MCF 10A (cell line): ENCODE measurements at regions not wholly inside any gene's neighbourhood (a gene's known extent, or its start where the extent isn't known, plus 50 kb on each side); places are given as distances from the start of the nearest gene placed in this dataset.
A peak's percentile ranks its signal among the peaks of the same experiment; 100 is the strongest.

Experiments used
- BruUV-seq: library from RNA; stranded (reverse); fragments of 400-500 nt; replicated peaks from 2 replicates; lab custom pipeline; 2021; lab: Mats Ljungman, UMichigan
- CTCF ChIA-PET: fragments of 300-600 bp; sonication (Branson Sonifier 250); formaldehyde crosslinking; extraction: SDS; loops from one replicate; lab custom pipeline; 2021; ENCODE audit warnings: antibody characterized with exemption, inconsistent platforms; lab: Yijun Ruan, JAX
- POLR2A ChIA-PET: fragments of 300-600, 350-650 bp; sonication (Branson Sonifier 250); formaldehyde crosslinking; extraction: SDS; loops from one replicate; lab custom pipeline; 2020; ENCODE audit warnings: antibody characterized with exemption, inconsistent platforms; lab: Yijun Ruan, JAX
- DNase-seq: peaks from one replicate; pipeline ENCODE4 v3.0.0-alpha.2; 2018; ENCODE audit not compliant: unreplicated experiment
- H3K27ac Mint-ChIP-seq: one replicate; pipeline ENCODE4 v1.8.0; 2022; ENCODE audit warnings: mild to moderate bottlenecking, low read depth, mixed read lengths; ENCODE audit not compliant: unreplicated experiment
- H3K27me3 Mint-ChIP-seq: one replicate; pipeline ENCODE4 v1.8.0; 2022; ENCODE audit warnings: mixed read lengths; ENCODE audit not compliant: insufficient read depth, unreplicated experiment
- H3K36me3 Mint-ChIP-seq: one replicate; pipeline ENCODE4 v1.8.0; 2022; ENCODE audit warnings: mild to moderate bottlenecking, moderate library complexity, mixed read lengths; ENCODE audit not compliant: insufficient read depth, unreplicated experiment
- H3K4me1 Mint-ChIP-seq: one replicate; pipeline ENCODE4 v1.8.0; 2022; ENCODE audit warnings: mixed read lengths; ENCODE audit not compliant: insufficient read depth, unreplicated experiment
- H3K4me3 Mint-ChIP-seq: one replicate; pipeline ENCODE4 v1.8.0; 2022; ENCODE audit warnings: mild to moderate bottlenecking, moderate library complexity, mixed read lengths; ENCODE audit not compliant: unreplicated experiment
- H3K9me3 Mint-ChIP-seq: one replicate; pipeline ENCODE4 v1.8.0; 2022; ENCODE audit warnings: mixed read lengths; ENCODE audit not compliant: unreplicated experiment
- CTCF ChIP-seq: fragments of 200-600 bp; IDR thresholded peaks from one replicate; pipeline ENCODE4 v1.8.0; 2022; ENCODE audit warnings: antibody characterized with exemption, mild to moderate bottlenecking; ENCODE audit not compliant: unreplicated experiment
- intact Hi-C: fragments of 100-400 bp; cut with micrococcal nuclease; formaldehyde crosslinking; loops from 2 replicates; pipeline ENCODE4 v1.14.1; 2022

- peaks cover 22% of the 10 kb centered on the region for H3K36me3 Mint-ChIP-seq
- intact Hi-C loops = no loop called here
- H3K4me1 Mint-ChIP-seq = no peaks in the 10 kb centered on the region
- no peaks in the 10 kb centered on the region for H3K9me3 Mint-ChIP-seq
- no peak for DNase-seq
- ChIA-PET CTCF (interaction anchor here (1.7 kb wide), 1 partner anchor 10 kb away, joined by 6 read pairs; no protein-coding TSS in a partner anchor), POLR2A (interaction anchor here (0.5 kb wide), 1 partner anchor 487 kb away, joined by 3 read pairs; no protein-coding TSS in a partner anchor)
- no peak overlapping the region for H3K4me3 Mint-ChIP-seq
- TF ChIP-seq CTCF = no peak
- no TSS peak for BruUV-seq
- no peak overlapping the region for H3K27ac Mint-ChIP-seq
- no peaks in the 10 kb centered on the region for H3K27me3 Mint-ChIP-seq
Measured at GRCh38 chr6:159623156-159623555, 69.9 kb downstream of the SOD2 start.

- intact Hi-C loops = no loop called here
- CTCF ChIA-PET = interaction anchor here (0.7 to 1.3 kb wide), 3 partner anchors 11 to 13 kb away, joined by 3 to 4 read pairs (median 3); no protein-coding TSS in a partner anchor
Measured at GRCh38 chr6:159620947-159621346, 72.1 kb downstream of the SOD2 start.

GRCh38 chr6:159617444-159617843 is 75.6 kb downstream of the SOD2 start:
- Mint-ChIP-seq H3K4me3 (no peak overlapping the region), H3K27ac (no peak overlapping the region), H3K4me1 (no peaks in the 10 kb centered on the region), H3K36me3 (peaks cover 24% of the 10 kb centered on the region), H3K27me3 (no peaks in the 10 kb centered on the region), H3K9me3 (no peaks in the 10 kb centered on the region)
- DNase-seq = no peak
- ChIA-PET POLR2A (no interaction called here), CTCF (interaction anchor here (1.3 kb wide), 1 partner anchor 16 kb away, joined by 3 read pairs; no protein-coding TSS in a partner anchor)
- intact Hi-C loops = no loop called here
- BruUV-seq = no TSS peak
- TF ChIP-seq CTCF = no peak

More at GRCh38 chr6:159620947-159621346, 72.1 kb downstream of the SOD2 start:
- no peaks in the 10 kb centered on the region for H3K9me3 Mint-ChIP-seq
- H3K27ac Mint-ChIP-seq = peak overlapping the region; percentile 30
- H3K4me1 Mint-ChIP-seq = no peaks in the 10 kb centered on the region
- no peak for DNase-seq
- H3K4me3 Mint-ChIP-seq = no peak overlapping the region
- H3K36me3 Mint-ChIP-seq = peaks cover 30% of the 10 kb centered on the region
- BruUV-seq = no TSS peak
- H3K27me3 Mint-ChIP-seq = no peaks in the 10 kb centered on the region
- POLR2A ChIA-PET = no interaction called here
- no peak for TF ChIP-seq CTCF

- BruUV-seq = no TSS peak
- Mint-ChIP-seq H3K27me3 (no peaks in the 10 kb centered on the region), H3K4me3 (no peak overlapping the region), H3K4me1 (no peaks in the 10 kb centered on the region), H3K9me3 (no peaks in the 10 kb centered on the region), H3K27ac (no peak overlapping the region), H3K36me3 (peaks cover 26% of the 10 kb centered on the region)
- TF ChIP-seq CTCF = no peak
- DNase-seq = no peak
- POLR2A ChIA-PET = no interaction called here
- intact Hi-C loops = no loop called here
- CTCF ChIA-PET = interaction anchor here (1.3 kb wide), 1 partner anchor 15 kb away, joined by 3 read pairs; no protein-coding TSS in a partner anchor
Measured at GRCh38 chr6:159616456-159616855, 76.6 kb downstream of the SOD2 start.
